ENCODE measurements at regions not wholly inside any gene's neighbourhood (a gene's known extent, or its start where the extent isn't known, plus 50 kb on each side); places are given as distances from the start of the nearest gene placed in this dataset.

GRCh38 chr13:60226507-60226906 lies 62.8 kb upstream of the DIAPH3 start:
- no peak overlapping the region for H3K4me3 Mint-ChIP-seq (ENCODE audit: unreplicated experiment)
- no peak overlapping the region for H3K27ac Mint-ChIP-seq (ENCODE audit: unreplicated experiment)
- no peaks in the 10 kb centered on the region for H3K27me3 ChIP-seq (ENCODE audit: insufficient read depth, low read length)
- H3K4me2 ChIP-seq (ENCODE audit: low read length) = no peak overlapping the region
- H3K9me3 ChIP-seq (ENCODE audit: insufficient read depth, low read depth, low read length) = no peaks in the 10 kb centered on the region
- no peak overlapping the region for H3K27ac ChIP-seq (ENCODE audit: low read depth, low read length)
- TF ChIP-seq CTCF (IDR thresholded peaks at IDR 0.05; ENCODE audit: insufficient read depth, low read depth, low read length) (peak; percentile 16), EZH2 (IDR thresholded peaks at IDR 0.05; ENCODE audit: insufficient read depth, low read length) (no peak)
- H2AFZ ChIP-seq (ENCODE audit: low read depth, low read length) = no peak overlapping the region
- H3K36me3 Mint-ChIP-seq (ENCODE audit: low read depth, unreplicated experiment) = no peaks in the 10 kb centered on the region
- peak; percentile 2 for DNase-seq (ENCODE audit: low read depth)
- H4K20me1 ChIP-seq (ENCODE audit: insufficient read depth, low read length) = no peaks in the 10 kb centered on the region
- peaks cover 20% of the 10 kb centered on the region for H3K4me1 Mint-ChIP-seq (ENCODE audit: low read depth, unreplicated experiment)
- H3K27me3 Mint-ChIP-seq (ENCODE audit: low read depth, unreplicated experiment) = no peaks in the 10 kb centered on the region
- H3K9me3 Mint-ChIP-seq (ENCODE audit: unreplicated experiment) = no peaks in the 10 kb centered on the region
- H3K9ac ChIP-seq (ENCODE audit: low read length) = no peak overlapping the region
- H3K36me3 ChIP-seq (ENCODE audit: insufficient read depth, low read length) = no peaks in the 10 kb centered on the region
- H3K4me1 ChIP-seq (ENCODE audit: insufficient read depth, low read length) = no peaks in the 10 kb centered on the region
- no peak overlapping the region for H3K4me3 ChIP-seq (ENCODE audit: insufficient read depth, low read depth, low read length)
- FAIRE-seq = no peak
- H3K79me2 ChIP-seq (ENCODE audit: insufficient read depth, low read length) = no peaks in the 10 kb centered on the region

GRCh38 chr13:60227158-60227557 lies 63.4 kb upstream of the DIAPH3 start:
- Histone ChIP-seq H2AFZ (ENCODE audit: low read depth, low read length) (no peak overlapping the region), H3K36me3 (ENCODE audit: insufficient read depth, low read length) (no peaks in the 10 kb centered on the region), H3K27ac (ENCODE audit: low read depth, low read length) (no peak overlapping the region), H3K9ac (ENCODE audit: low read length) (no peak overlapping the region), H3K4me3 (ENCODE audit: insufficient read depth, low read depth, low read length) (no peak overlapping the region), H3K4me2 (ENCODE audit: low read length) (no peak overlapping the region), H4K20me1 (ENCODE audit: insufficient read depth, low read length) (no peaks in the 10 kb centered on the region), H3K9me3 (ENCODE audit: insufficient read depth, low read depth, low read length) (no peaks in the 10 kb centered on the region), H3K79me2 (ENCODE audit: insufficient read depth, low read length) (no peaks in the 10 kb centered on the region), H3K4me1 (ENCODE audit: insufficient read depth, low read length) (no peaks in the 10 kb centered on the region), H3K27me3 (ENCODE audit: insufficient read depth, low read length) (no peaks in the 10 kb centered on the region)
- Mint-ChIP-seq H3K9me3 (ENCODE audit: unreplicated experiment) (no peaks in the 10 kb centered on the region), H3K4me1 (ENCODE audit: low read depth, unreplicated experiment) (peaks cover 20% of the 10 kb centered on the region), H3K4me3 (ENCODE audit: unreplicated experiment) (no peak overlapping the region), H3K27me3 (ENCODE audit: low read depth, unreplicated experiment) (no peaks in the 10 kb centered on the region), H3K27ac (ENCODE audit: unreplicated experiment) (no peak overlapping the region), H3K36me3 (ENCODE audit: low read depth, unreplicated experiment) (no peaks in the 10 kb centered on the region)
- TF ChIP-seq EZH2 (IDR thresholded peaks at IDR 0.05; ENCODE audit: insufficient read depth, low read length) (no peak), CTCF (IDR thresholded peaks at IDR 0.05; ENCODE audit: insufficient read depth, low read depth, low read length) (no peak)
- no peak for DNase-seq (ENCODE audit: low read depth)
- FAIRE-seq = no peak

- Histone ChIP-seq H3K79me2 (ENCODE audit: insufficient read depth, low read length) (no peaks in the 10 kb centered on the region), H3K27ac (ENCODE audit: low read depth, low read length) (no peak overlapping the region), H3K9me3 (ENCODE audit: insufficient read depth, low read depth, low read length) (no peaks in the 10 kb centered on the region), H2AFZ (ENCODE audit: low read depth, low read length) (no peak overlapping the region), H4K20me1 (ENCODE audit: insufficient read depth, low read length) (no peaks in the 10 kb centered on the region), H3K36me3 (ENCODE audit: insufficient read depth, low read length) (no peaks in the 10 kb centered on the region), H3K27me3 (ENCODE audit: insufficient read depth, low read length) (no peaks in the 10 kb centered on the region), H3K4me3 (ENCODE audit: insufficient read depth, low read depth, low read length) (no peak overlapping the region), H3K9ac (ENCODE audit: low read length) (no peak overlapping the region), H3K4me2 (ENCODE audit: low read length) (no peak overlapping the region), H3K4me1 (ENCODE audit: insufficient read depth, low read length) (no peaks in the 10 kb centered on the region)
- H3K9me3 Mint-ChIP-seq (ENCODE audit: unreplicated experiment) = no peaks in the 10 kb centered on the region
- H3K27me3 Mint-ChIP-seq (ENCODE audit: low read depth, unreplicated experiment) = no peaks in the 10 kb centered on the region
- H3K36me3 Mint-ChIP-seq (ENCODE audit: low read depth, unreplicated experiment) = no peaks in the 10 kb centered on the region
- peak overlapping the region; percentile 85 for H3K27ac Mint-ChIP-seq (ENCODE audit: unreplicated experiment)
- TF ChIP-seq EZH2 (IDR thresholded peaks at IDR 0.05; ENCODE audit: insufficient read depth, low read length) (no peak), CTCF (IDR thresholded peaks at IDR 0.05; ENCODE audit: insufficient read depth, low read depth, low read length) (no peak)
- DNase-seq (ENCODE audit: low read depth) (peak; percentile 74), FAIRE-seq (no peak)
- no peak overlapping the region for H3K4me3 Mint-ChIP-seq (ENCODE audit: unreplicated experiment)
- peaks cover 20% of the 10 kb centered on the region for H3K4me1 Mint-ChIP-seq (ENCODE audit: low read depth, unreplicated experiment)
Measured at GRCh38 chr13:60229708-60230272, 66.1 kb upstream of the DIAPH3 start.

Data from astrocyte (in vitro differentiated cells and primary cell).